Testis (tissue), 2 donors: ENCODE measurements at regions not wholly inside any gene's neighbourhood (a gene's known extent, or its start where the extent isn't known, plus 50 kb on each side); places are given as distances from the start of the nearest gene placed in this dataset.

Experiments used
- DNase-seq: peaks from one replicate; pipeline ENCODE4 v3.0.0-alpha.2; 2019
- H3K27ac ChIP-seq, 2 donors: fragments of 200-600 bp; sonication (generic); one replicate each; pipeline ENCODE4 v1.5.1; 2019
- H3K27me3 ChIP-seq: fragments of 200-600 bp; sonication (generic); one replicate; pipeline ENCODE4 v1.5.1; 2019
- H3K36me3 ChIP-seq: fragments of 200-600 bp; sonication (generic); one replicate; pipeline ENCODE4 v1.5.1; 2017; ENCODE audit warnings: low read depth; ENCODE audit errors: missing control alignments
- H3K4me1 ChIP-seq: fragments of 200-600 bp; sonication (generic); one replicate; pipeline ENCODE4 v1.5.1; 2019
- H3K4me3 ChIP-seq, 2 donors: fragments of 200-600 bp; sonication (generic); one replicate each; pipeline ENCODE4 v1.5.1; 2017 to 2019
- H3K9me3 ChIP-seq: fragments of 200-600 bp; sonication (generic); one replicate; pipeline ENCODE4 v1.5.1; 2017
- POLR2A ChIP-seq: fragments of 450-650 bp; IDR thresholded peaks from one replicate; pipeline ENCODE4 v1.6.1; 2017; ENCODE audit warnings: antibody characterized with exemption, mild to moderate bottlenecking, moderate library complexity
- WGBS, 2 donors: methylation state at CpG; one replicate each; pipeline ENCODE4 v1.1.5; 2018; 5-methylcytosine and 5-hydroxymethylcytosine counted together
- intact Hi-C: fragments of 100-400 bp; cut with DNase I; formaldehyde crosslinking; loops from one replicate; pipeline ENCODE4 v1.15.1; 2023; ENCODE audit warnings: low total_unique reads
- TF ChIP-seq, protein P1 (sequence below), 3 experiments: fragments of 450-650 bp in 2 of 3; fragments of 200-600 bp in 1 of 3; sonication (generic) in 1 of 3; IDR thresholded peaks; one replicate each; pipeline ENCODE4 v1.5.1; 2016 to 2019; ENCODE audit warnings: antibody characterized with exemption in 3 of 3, mild to moderate bottlenecking in 2 of 3, moderate library complexity in 1 of 3

DNA sequence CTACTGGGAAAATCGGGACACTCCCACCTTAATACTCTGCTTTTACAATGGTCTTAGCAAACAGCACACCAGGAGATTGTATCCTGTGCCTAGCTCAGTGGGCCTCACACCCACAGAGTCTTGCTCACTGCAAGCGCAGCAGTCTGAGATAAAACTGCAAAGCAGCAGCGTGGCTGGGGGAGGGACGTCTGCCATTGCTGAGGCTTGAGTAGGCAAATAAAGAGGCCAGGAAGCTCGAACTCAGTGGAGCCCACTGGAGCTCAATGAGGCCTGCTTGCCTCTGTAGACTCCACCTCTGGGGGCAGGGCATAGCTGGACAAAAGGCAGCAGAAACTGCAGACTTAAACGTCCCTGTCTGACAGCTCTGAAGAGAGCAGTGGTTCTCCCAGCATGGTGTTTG is 1169.1 kb upstream of the EPHA6 start:
- TF ChIP-seq POLR2A = no peak
- TF ChIP-seq, protein P1, sequence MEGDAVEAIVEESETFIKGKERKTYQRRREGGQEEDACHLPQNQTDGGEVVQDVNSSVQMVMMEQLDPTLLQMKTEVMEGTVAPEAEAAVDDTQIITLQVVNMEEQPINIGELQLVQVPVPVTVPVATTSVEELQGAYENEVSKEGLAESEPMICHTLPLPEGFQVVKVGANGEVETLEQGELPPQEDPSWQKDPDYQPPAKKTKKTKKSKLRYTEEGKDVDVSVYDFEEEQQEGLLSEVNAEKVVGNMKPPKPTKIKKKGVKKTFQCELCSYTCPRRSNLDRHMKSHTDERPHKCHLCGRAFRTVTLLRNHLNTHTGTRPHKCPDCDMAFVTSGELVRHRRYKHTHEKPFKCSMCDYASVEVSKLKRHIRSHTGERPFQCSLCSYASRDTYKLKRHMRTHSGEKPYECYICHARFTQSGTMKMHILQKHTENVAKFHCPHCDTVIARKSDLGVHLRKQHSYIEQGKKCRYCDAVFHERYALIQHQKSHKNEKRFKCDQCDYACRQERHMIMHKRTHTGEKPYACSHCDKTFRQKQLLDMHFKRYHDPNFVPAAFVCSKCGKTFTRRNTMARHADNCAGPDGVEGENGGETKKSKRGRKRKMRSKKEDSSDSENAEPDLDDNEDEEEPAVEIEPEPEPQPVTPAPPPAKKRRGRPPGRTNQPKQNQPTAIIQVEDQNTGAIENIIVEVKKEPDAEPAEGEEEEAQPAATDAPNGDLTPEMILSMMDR (IDR thresholded peaks at IDR 0.05) = no peak
- Histone ChIP-seq H3K27ac (no peak overlapping the region), H3K4me3 (no peak overlapping the region), H3K36me3 (no peaks in the 10 kb centered on the region), H3K27me3 (no peaks in the 10 kb centered on the region), H3K9me3 (no peaks in the 10 kb centered on the region), H3K4me1 (no peaks in the 10 kb centered on the region)
- intact Hi-C loops = no loop called here
- DNase-seq = no peak
- WGBS, 2 donors = 68 to 84% methylated on average over 4 to 6 of the region's 6 CpGs

DNA sequence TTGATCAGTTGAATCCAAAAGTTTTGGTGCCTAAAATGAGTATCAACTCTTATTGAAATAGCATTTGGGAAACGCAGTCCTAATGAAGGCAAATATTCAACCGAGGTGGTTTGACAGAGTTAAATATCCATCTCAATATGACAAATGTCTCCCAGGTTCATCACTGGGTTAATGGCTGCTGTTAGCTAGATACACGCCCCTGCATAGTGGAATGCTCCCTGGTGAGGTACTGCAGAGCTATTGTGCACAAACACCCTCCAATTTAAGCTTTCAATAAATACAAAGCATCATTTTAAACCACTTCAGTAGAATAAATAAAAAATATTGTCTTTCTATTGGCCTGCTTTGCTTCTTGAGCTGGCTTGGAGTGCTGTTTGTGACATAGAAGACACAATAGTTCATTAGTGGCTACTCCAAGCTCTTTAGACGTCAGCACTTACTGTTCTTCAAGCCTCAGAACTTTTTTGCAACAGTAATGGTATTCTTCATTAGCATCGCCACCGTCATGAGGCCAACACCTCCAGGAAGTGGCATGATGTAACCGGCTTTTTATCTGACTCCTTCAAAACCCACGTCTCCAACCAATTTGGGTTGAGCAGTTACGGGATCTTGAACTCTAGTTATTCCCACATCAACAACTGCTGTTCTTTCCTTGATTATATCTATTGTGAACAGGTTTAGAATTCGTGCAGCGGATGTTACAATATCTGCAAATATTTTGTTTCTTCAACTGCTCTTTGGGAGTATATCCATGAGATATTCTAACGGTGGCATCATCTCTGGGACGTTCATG is 1159.6 kb upstream of the EPHA6 start:
- Histone ChIP-seq H3K27me3 (no peaks in the 10 kb centered on the region), H3K9me3 (no peaks in the 10 kb centered on the region), H3K4me1 (no peaks in the 10 kb centered on the region), H3K27ac (no peak overlapping the region), H3K36me3 (no peaks in the 10 kb centered on the region), H3K4me3 (no peak overlapping the region)
- intact Hi-C loops = no loop called here
- DNase-seq = no peak
- WGBS, 2 donors = 56 to 75% methylated on average over 13 of the region's 13 CpGs
- TF ChIP-seq POLR2A = no peak
- TF ChIP-seq, protein P1 (IDR thresholded peaks at IDR 0.05) = no peak

DNA sequence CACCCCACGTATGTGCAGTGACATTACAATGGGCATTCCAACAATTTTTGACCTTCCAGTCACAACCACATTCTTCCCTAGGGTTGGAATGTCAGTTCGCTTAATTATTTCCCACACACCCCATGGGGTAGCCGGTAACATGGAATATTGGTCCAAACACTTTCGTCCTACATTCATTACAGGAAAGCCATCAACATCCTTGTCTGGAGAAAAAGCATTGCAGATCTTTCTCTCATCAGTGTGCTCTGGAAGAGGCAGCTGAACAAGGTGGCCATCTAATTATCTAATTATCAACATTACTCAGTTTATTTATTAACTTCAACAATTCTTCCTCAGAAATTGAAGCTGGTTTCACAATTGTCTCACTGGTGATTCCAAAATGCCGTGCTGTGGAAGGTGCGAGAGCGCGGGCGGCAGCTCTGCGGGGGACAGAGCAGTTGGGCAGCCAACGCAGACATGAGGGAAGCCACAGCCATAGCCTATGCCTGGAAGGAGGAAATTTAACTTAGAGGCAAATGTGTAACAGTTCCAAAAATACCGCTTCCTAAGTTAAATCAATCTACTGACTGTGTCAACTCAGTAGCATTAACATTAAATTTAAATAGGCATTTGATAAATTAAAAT is 1158.9 kb upstream of the EPHA6 start:
- no peaks in the 10 kb centered on the region for H3K9me3 ChIP-seq
- no peak overlapping the region for H3K4me3 ChIP-seq
- no peaks in the 10 kb centered on the region for H3K36me3 ChIP-seq
- TF ChIP-seq POLR2A = no peak
- TF ChIP-seq, protein P1 (IDR thresholded peaks at IDR 0.05) = no peak
- intact Hi-C loops = no loop called here
- no peaks in the 10 kb centered on the region for H3K27me3 ChIP-seq
- WGBS, 2 donors = 42 to 79% methylated on average over 12 of the region's 12 CpGs
- no peak overlapping the region for H3K27ac ChIP-seq
- no peaks in the 10 kb centered on the region for H3K4me1 ChIP-seq
- DNase-seq = no peak

DNA sequence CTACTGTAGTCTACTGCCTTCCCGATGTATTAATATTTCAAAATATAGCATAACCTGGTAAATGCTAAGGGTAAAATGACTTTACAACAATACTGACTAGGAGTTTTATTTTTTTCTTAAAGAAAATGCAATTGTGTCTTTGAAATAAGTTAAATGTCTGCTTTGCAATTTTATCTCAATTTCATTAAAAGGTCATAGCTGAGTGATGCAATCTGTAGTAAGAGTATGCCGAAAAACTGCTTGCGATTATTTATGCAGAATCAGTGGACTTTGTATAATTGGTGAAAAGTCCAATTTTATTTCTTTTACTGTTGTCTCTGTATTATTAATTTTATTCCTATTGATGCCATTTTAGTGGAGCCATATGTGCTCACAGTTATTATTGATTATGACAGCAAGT is 1143.6 kb upstream of the EPHA6 start:
- no peak for DNase-seq
- H3K27ac ChIP-seq = no peak overlapping the region
- intact Hi-C loops = no loop called here
- H3K4me3 ChIP-seq = no peak overlapping the region
- no peaks in the 10 kb centered on the region for H3K9me3 ChIP-seq
- H3K27me3 ChIP-seq = no peaks in the 10 kb centered on the region
- no peak for TF ChIP-seq POLR2A
- TF ChIP-seq, protein P1 (IDR thresholded peaks at IDR 0.05) = no peak
- no peaks in the 10 kb centered on the region for H3K4me1 ChIP-seq
- no peaks in the 10 kb centered on the region for H3K36me3 ChIP-seq
- 91 to 95% methylated on average over 3 of the region's 3 CpGs for WGBS, 2 donors
